Vagina (tissue), 2 donors: ENCODE measurements at regions not wholly inside any gene's neighbourhood (a gene's known extent, or its start where the extent isn't known, plus 50 kb on each side); places are given as distances from the start of the nearest gene placed in this dataset.

Experiments
- DNase-seq, 2 donors: peaks; one replicate each; pipeline ENCODE4 v3.0.0-alpha.2; 2017; ENCODE audit errors: extremely low spot score in 2 of 2
- H3K27ac ChIP-seq: fragments of 200-600 bp; sonication (generic); one replicate; pipeline ENCODE4 v1.5.1; 2019
- H3K27me3 ChIP-seq: fragments of 200-600 bp; sonication (generic); one replicate; pipeline ENCODE4 v1.5.1; 2019
- H3K36me3 ChIP-seq, 2 donors: fragments of 200-600 bp; sonication (generic); one replicate each; pipeline ENCODE4 v1.5.1; 2017 to 2019
- H3K4me1 ChIP-seq: fragments of 200-600 bp; sonication (generic); one replicate; pipeline ENCODE4 v1.5.1; 2019
- H3K4me3 ChIP-seq, 2 donors: fragments of 200-600 bp; sonication (generic); 1 replicate in 1 of 2; 2 replicates in 1 of 2; pipeline ENCODE4 v1.5.1; 2016 to 2019
- H3K9me3 ChIP-seq: fragments of 200-600 bp; sonication (generic); one replicate; pipeline ENCODE4 v1.5.1; 2019
- CTCF ChIP-seq, 3 experiments: fragments of 450-650 bp in 2 of 3; fragments of 200-600 bp in 1 of 3; sonication (generic) in 1 of 3; IDR thresholded peaks; one replicate each; pipeline ENCODE4 v1.5.1; 2017 to 2019; ENCODE audit warnings: antibody characterized with exemption in 3 of 3, mild to moderate bottlenecking in 2 of 3, moderate library complexity in 2 of 3
- POLR2A ChIP-seq, 2 donors: fragments of 450-650 bp; IDR thresholded peaks; one replicate each; pipeline ENCODE4 v1.6.1; 2017; ENCODE audit warnings: antibody characterized with exemption in 2 of 2, mild to moderate bottlenecking in 2 of 2, moderate library complexity in 2 of 2
- POLR2AphosphoS5 ChIP-seq, 2 donors: sonication (generic); formaldehyde crosslinking; IDR thresholded peaks; one replicate each; pipeline ENCODE4 v1.9.0; 2017; ENCODE audit warnings: antibody characterized with exemption in 2 of 2, mild to moderate bottlenecking in 2 of 2, low read depth in 1 of 2; ENCODE audit not compliant: insufficient read depth in 1 of 2
- intact Hi-C: fragments of 100-400 bp; cut with DNase I; formaldehyde crosslinking; loops from one replicate; pipeline ENCODE4 v1.15.1; 2023

GRCh38 chr9:105968811-105969466 lies 274.6 kb downstream of the TMEM38B start:
- TF ChIP-seq CTCF (IDR thresholded peaks at IDR 0.05) (no peak), POLR2AphosphoS5 (IDR thresholded peaks at IDR 0.05; ENCODE audit: insufficient read depth in 1 of 2, low read depth in 1 of 2) (no peak), POLR2A (IDR thresholded peaks at IDR 0.05) (no peak)
- Histone ChIP-seq H3K9me3 (no peaks in the 10 kb centered on the region), H3K4me3 (no peak overlapping the region), H3K27ac (no peak overlapping the region), H3K36me3 (no peaks in the 10 kb centered on the region), H3K27me3 (no peaks in the 10 kb centered on the region), H3K4me1 (no peaks in the 10 kb centered on the region)
- no peak for DNase-seq
- intact Hi-C loops, result no loop called here

GRCh38 chr9:105969636-105970035 lies 275.3 kb downstream of the TMEM38B start:
- TF ChIP-seq POLR2AphosphoS5 (IDR thresholded peaks at IDR 0.05; ENCODE audit: insufficient read depth in 1 of 2, low read depth in 1 of 2), result no peak
- no peak for TF ChIP-seq CTCF (IDR thresholded peaks at IDR 0.05)
- no peak for TF ChIP-seq POLR2A (IDR thresholded peaks at IDR 0.05)
- Histone ChIP-seq H3K36me3 (no peaks in the 10 kb centered on the region), H3K4me3 (no peak overlapping the region), H3K9me3 (no peaks in the 10 kb centered on the region), H3K27ac (no peak overlapping the region), H3K4me1 (no peaks in the 10 kb centered on the region), H3K27me3 (no peaks in the 10 kb centered on the region)
- intact Hi-C loops, result no loop called here
- DNase-seq, result no peak

GRCh38 chr9:105971986-105972385 lies 277.6 kb downstream of the TMEM38B start:
- Histone ChIP-seq H3K4me1 (no peaks in the 10 kb centered on the region), H3K4me3 (no peak overlapping the region), H3K27ac (no peak overlapping the region), H3K36me3 (no peaks in the 10 kb centered on the region), H3K9me3 (no peaks in the 10 kb centered on the region), H3K27me3 (no peaks in the 10 kb centered on the region)
- no peak for DNase-seq
- no peak for TF ChIP-seq POLR2AphosphoS5 (IDR thresholded peaks at IDR 0.05; ENCODE audit: insufficient read depth in 1 of 2, low read depth in 1 of 2)
- intact Hi-C loops, result no loop called here

GRCh38 chr9:105972466-105973204 lies 278.3 kb downstream of the TMEM38B start:
- TF ChIP-seq CTCF (IDR thresholded peaks at IDR 0.05) (no peak), POLR2A (IDR thresholded peaks at IDR 0.05) (no peak), POLR2AphosphoS5 (IDR thresholded peaks at IDR 0.05; ENCODE audit: insufficient read depth in 1 of 2, low read depth in 1 of 2) (no peak)
- H3K36me3 ChIP-seq, result no peaks in the 10 kb centered on the region
- H3K27me3 ChIP-seq, result no peaks in the 10 kb centered on the region
- no peak overlapping the region for H3K27ac ChIP-seq
- DNase-seq, result no peak
- H3K4me1 ChIP-seq, result no peaks in the 10 kb centered on the region
- no peaks in the 10 kb centered on the region for H3K9me3 ChIP-seq
- no peak overlapping the region for H3K4me3 ChIP-seq
- intact Hi-C loops, result no loop called here

GRCh38 chr9:105973951-105974351 lies 279.6 kb downstream of the TMEM38B start:
- H3K27ac ChIP-seq, result no peak overlapping the region
- no peaks in the 10 kb centered on the region for H3K9me3 ChIP-seq
- intact Hi-C loops, result no loop called here
- H3K4me3 ChIP-seq, result no peak overlapping the region
- H3K36me3 ChIP-seq, result no peaks in the 10 kb centered on the region
- H3K4me1 ChIP-seq, result no peaks in the 10 kb centered on the region
- no peaks in the 10 kb centered on the region for H3K27me3 ChIP-seq
- TF ChIP-seq CTCF (IDR thresholded peaks at IDR 0.05) (no peak), POLR2AphosphoS5 (IDR thresholded peaks at IDR 0.05; ENCODE audit: insufficient read depth in 1 of 2, low read depth in 1 of 2) (no peak), POLR2A (IDR thresholded peaks at IDR 0.05) (no peak)
- no peak for DNase-seq
